ENCODE measurements at regions not wholly inside any gene's neighbourhood (a gene's known extent, or its start where the extent isn't known, plus 50 kb on each side); places are given as distances from the start of the nearest gene placed in this dataset.
"Not testable (repeated sequence)": the region's sequence is repeated elsewhere in the genome, so short reads cannot be mapped to it uniquely, and the experiment has no call there.

- no peak overlapping the region for H3K4me3 ChIP-seq (ENCODE audit: low read length)
- H3K27me3 ChIP-seq (ENCODE audit: control insufficient read depth, insufficient read depth, low read length), result no peaks in the 10 kb centered on the region
- H3K36me3 ChIP-seq (ENCODE audit: insufficient read depth, low read length), result no peaks in the 10 kb centered on the region
- H3K9ac ChIP-seq (ENCODE audit: low read depth, low read length), result no peak overlapping the region
- H3K4me2 ChIP-seq (ENCODE audit: low read length), result no peak overlapping the region
- H3K9me3 ChIP-seq (replicated peaks; ENCODE audit: low read length), result no peaks in the 10 kb centered on the region
- H3K4me1 ChIP-seq (ENCODE audit: control insufficient read depth, insufficient read depth, low read length), result peaks cover 23% of the 10 kb centered on the region
These were observed 302.7 kb downstream of the SFMBT2 start for GRCh38 chr10:7108141-7108540.

GRCh38 chr10:7107285-7107684 lies 303.5 kb downstream of the SFMBT2 start:
- H3K4me2 ChIP-seq (ENCODE audit: low read length), result no peak overlapping the region
- H3K9me3 ChIP-seq (replicated peaks; ENCODE audit: low read length), result no peaks in the 10 kb centered on the region
- H3K4me3 ChIP-seq (ENCODE audit: low read length), result no peak overlapping the region
- H3K4me1 ChIP-seq (ENCODE audit: control insufficient read depth, insufficient read depth, low read length), result peaks cover 23% of the 10 kb centered on the region
- no peaks in the 10 kb centered on the region for H3K36me3 ChIP-seq (ENCODE audit: insufficient read depth, low read length)
- H3K9ac ChIP-seq (ENCODE audit: low read depth, low read length), result no peak overlapping the region
- H3K27me3 ChIP-seq (ENCODE audit: control insufficient read depth, insufficient read depth, low read length), result no peaks in the 10 kb centered on the region

- H3K4me1 ChIP-seq (ENCODE audit: control insufficient read depth, insufficient read depth, low read length), result peaks cover 13% of the 10 kb centered on the region
- H3K36me3 ChIP-seq (ENCODE audit: insufficient read depth, low read length); H3K9ac ChIP-seq (ENCODE audit: low read depth, low read length); H3K9me3 ChIP-seq (replicated peaks; ENCODE audit: low read length); H3K4me3 ChIP-seq (ENCODE audit: low read length); H3K27me3 ChIP-seq (ENCODE audit: control insufficient read depth, insufficient read depth, low read length); H3K4me2 ChIP-seq (ENCODE audit: low read length): not testable (repeated sequence)
These were observed 306.5 kb downstream of the SFMBT2 start for GRCh38 chr10:7104379-7104778.

GRCh38 chr10:7102557-7103349 lies 308.1 kb downstream of the SFMBT2 start:
- Histone ChIP-seq H3K27me3 (ENCODE audit: control insufficient read depth, insufficient read depth, low read length) (no peaks in the 10 kb centered on the region), H3K9ac (ENCODE audit: low read depth, low read length) (no peak overlapping the region), H3K9me3 (replicated peaks; ENCODE audit: low read length) (no peaks in the 10 kb centered on the region), H3K4me1 (ENCODE audit: control insufficient read depth, insufficient read depth, low read length) (peaks cover 11% of the 10 kb centered on the region), H3K4me3 (ENCODE audit: low read length) (no peak overlapping the region), H3K4me2 (ENCODE audit: low read length) (no peak overlapping the region), H3K36me3 (ENCODE audit: insufficient read depth, low read length) (no peaks in the 10 kb centered on the region)

GRCh38 chr10:7102084-7102483 lies 308.8 kb downstream of the SFMBT2 start:
- Histone ChIP-seq H3K9me3 (replicated peaks; ENCODE audit: low read length) (no peaks in the 10 kb centered on the region), H3K4me3 (ENCODE audit: low read length) (no peak overlapping the region), H3K9ac (ENCODE audit: low read depth, low read length) (no peak overlapping the region), H3K4me2 (ENCODE audit: low read length) (no peak overlapping the region), H3K27me3 (ENCODE audit: control insufficient read depth, insufficient read depth, low read length) (no peaks in the 10 kb centered on the region), H3K36me3 (ENCODE audit: insufficient read depth, low read length) (no peaks in the 10 kb centered on the region), H3K4me1 (ENCODE audit: control insufficient read depth, insufficient read depth, low read length) (peaks cover 5% of the 10 kb centered on the region)

GRCh38 chr10:7101451-7101850 lies 309.4 kb downstream of the SFMBT2 start:
- H3K27me3 ChIP-seq (ENCODE audit: control insufficient read depth, insufficient read depth, low read length), result no peaks in the 10 kb centered on the region
- no peak overlapping the region for H3K9ac ChIP-seq (ENCODE audit: low read depth, low read length)
- H3K4me1 ChIP-seq (ENCODE audit: control insufficient read depth, insufficient read depth, low read length), result no peaks in the 10 kb centered on the region
- H3K4me2 ChIP-seq (ENCODE audit: low read length), result no peak overlapping the region
- H3K4me3 ChIP-seq (ENCODE audit: low read length), result no peak overlapping the region
- no peaks in the 10 kb centered on the region for H3K9me3 ChIP-seq (replicated peaks; ENCODE audit: low read length)
- H3K36me3 ChIP-seq (ENCODE audit: insufficient read depth, low read length), result no peaks in the 10 kb centered on the region

GRCh38 chr10:7100032-7100702 lies 310.7 kb downstream of the SFMBT2 start:
- Histone ChIP-seq H3K4me3 (ENCODE audit: low read length) (no peak overlapping the region), H3K27me3 (ENCODE audit: control insufficient read depth, insufficient read depth, low read length) (no peaks in the 10 kb centered on the region), H3K36me3 (ENCODE audit: insufficient read depth, low read length) (no peaks in the 10 kb centered on the region), H3K4me2 (ENCODE audit: low read length) (no peak overlapping the region), H3K4me1 (ENCODE audit: control insufficient read depth, insufficient read depth, low read length) (no peaks in the 10 kb centered on the region), H3K9me3 (replicated peaks; ENCODE audit: low read length) (no peaks in the 10 kb centered on the region), H3K9ac (ENCODE audit: low read depth, low read length) (no peak overlapping the region)

GRCh38 chr10:7098160-7098762 lies 312.6 kb downstream of the SFMBT2 start:
- no peaks in the 10 kb centered on the region for H3K9me3 ChIP-seq (replicated peaks; ENCODE audit: low read length)
- no peak overlapping the region for H3K9ac ChIP-seq (ENCODE audit: low read depth, low read length)
- H3K27me3 ChIP-seq (ENCODE audit: control insufficient read depth, insufficient read depth, low read length), result no peaks in the 10 kb centered on the region
- no peaks in the 10 kb centered on the region for H3K4me1 ChIP-seq (ENCODE audit: control insufficient read depth, insufficient read depth, low read length)
- no peak overlapping the region for H3K4me2 ChIP-seq (ENCODE audit: low read length)
- H3K4me3 ChIP-seq (ENCODE audit: low read length), result no peak overlapping the region
- no peaks in the 10 kb centered on the region for H3K36me3 ChIP-seq (ENCODE audit: insufficient read depth, low read length)

GRCh38 chr10:7094781-7095180 lies 316.1 kb downstream of the SFMBT2 start:
- Histone ChIP-seq H3K36me3 (ENCODE audit: insufficient read depth, low read length) (no peaks in the 10 kb centered on the region), H3K4me2 (ENCODE audit: low read length) (no peak overlapping the region), H3K4me3 (ENCODE audit: low read length) (no peak overlapping the region), H3K9me3 (replicated peaks; ENCODE audit: low read length) (no peaks in the 10 kb centered on the region), H3K27me3 (ENCODE audit: control insufficient read depth, insufficient read depth, low read length) (no peaks in the 10 kb centered on the region), H3K9ac (ENCODE audit: low read depth, low read length) (no peak overlapping the region), H3K4me1 (ENCODE audit: control insufficient read depth, insufficient read depth, low read length) (peaks cover 14% of the 10 kb centered on the region)

- Histone ChIP-seq H3K36me3 (ENCODE audit: insufficient read depth, low read length) (no peaks in the 10 kb centered on the region), H3K4me2 (ENCODE audit: low read length) (no peak overlapping the region), H3K27me3 (ENCODE audit: control insufficient read depth, insufficient read depth, low read length) (no peaks in the 10 kb centered on the region)
These were observed 317.5 kb downstream of the SFMBT2 start for GRCh38 chr10:7093368-7093767.

GRCh38 chr10:7092603-7093002 lies 318.2 kb downstream of the SFMBT2 start:
- no peaks in the 10 kb centered on the region for H3K27me3 ChIP-seq (ENCODE audit: control insufficient read depth, insufficient read depth, low read length)
- H3K36me3 ChIP-seq (ENCODE audit: insufficient read depth, low read length), result no peaks in the 10 kb centered on the region
- H3K4me1 ChIP-seq (ENCODE audit: control insufficient read depth, insufficient read depth, low read length), result peaks cover 19% of the 10 kb centered on the region
- no peak overlapping the region for H3K4me3 ChIP-seq (ENCODE audit: low read length)
- H3K9me3 ChIP-seq (replicated peaks; ENCODE audit: low read length), result no peaks in the 10 kb centered on the region
- H3K4me2 ChIP-seq (ENCODE audit: low read length), result no peak overlapping the region
- no peak overlapping the region for H3K9ac ChIP-seq (ENCODE audit: low read depth, low read length)

More at GRCh38 chr10:7093368-7093767, 317.5 kb downstream of the SFMBT2 start:
- Histone ChIP-seq H3K9ac (ENCODE audit: low read depth, low read length) (no peak overlapping the region), H3K4me3 (ENCODE audit: low read length) (no peak overlapping the region), H3K4me1 (ENCODE audit: control insufficient read depth, insufficient read depth, low read length) (peaks cover 19% of the 10 kb centered on the region), H3K9me3 (replicated peaks; ENCODE audit: low read length) (no peaks in the 10 kb centered on the region)

All from skeletal muscle satellite cell (primary cell).